Activated T-cell treated with anti-CD3 and anti-CD28 coated beads for 48 hours (primary cell): ENCODE measurements at regions not wholly inside any gene's neighbourhood (a gene's known extent, or its start where the extent isn't known, plus 50 kb on each side); places are given as distances from the start of the nearest gene placed in this dataset.

Experiments used
- DNase-seq: peaks from one replicate; pipeline ENCODE4 v3.0.0-alpha.2; 2020; ENCODE audit warnings: low read depth

- no peak for DNase-seq
These were observed 621.1 kb upstream of the FANCL start for GRCh38 chr2:58862244-58862643.

- no peak for DNase-seq
These were observed 619.5 kb upstream of the FANCL start for GRCh38 chr2:58860586-58860985.

- no peak for DNase-seq
These were observed 615.0 kb upstream of the FANCL start for GRCh38 chr2:58856100-58856499.

- no peak for DNase-seq
These were observed 612.3 kb upstream of the FANCL start for GRCh38 chr2:58853420-58853819.

- no peak for DNase-seq
These were observed 611.8 kb upstream of the FANCL start for GRCh38 chr2:58852905-58853304.

GRCh38 chr2:58852243-58852642 lies 611.1 kb upstream of the FANCL start:
- no peak for DNase-seq

GRCh38 chr2:58851598-58851997 lies 610.5 kb upstream of the FANCL start:
- no peak for DNase-seq

GRCh38 chr2:58845011-58845410 lies 603.9 kb upstream of the FANCL start:
- DNase-seq: no peak

- no peak for DNase-seq
These were observed 601.5 kb upstream of the FANCL start for GRCh38 chr2:58842501-58843155.

GRCh38 chr2:58834404-58834803 lies 593.3 kb upstream of the FANCL start:
- DNase-seq: no peak

GRCh38 chr2:58826795-58827194 lies 585.7 kb upstream of the FANCL start:
- no peak for DNase-seq

GRCh38 chr2:58812771-58813344 lies 571.7 kb upstream of the FANCL start:
- no peak for DNase-seq

- no peak for DNase-seq
These were observed 564.0 kb upstream of the FANCL start for GRCh38 chr2:58805126-58805525.

GRCh38 chr2:58803192-58803591 lies 562.1 kb upstream of the FANCL start:
- DNase-seq: no peak

- no peak for DNase-seq
These were observed 559.8 kb upstream of the FANCL start for GRCh38 chr2:58800881-58801280.

GRCh38 chr2:58798676-58799208 lies 557.6 kb upstream of the FANCL start:
- DNase-seq: no peak

- DNase-seq: no peak
These were observed 555.2 kb upstream of the FANCL start for GRCh38 chr2:58796239-58796910.

- no peak for DNase-seq
These were observed 553.8 kb upstream of the FANCL start for GRCh38 chr2:58794916-58795315.

GRCh38 chr2:58794103-58794502 lies 553.0 kb upstream of the FANCL start:
- no peak for DNase-seq

GRCh38 chr2:58788402-58788801 lies 547.3 kb upstream of the FANCL start:
- DNase-seq: no peak

- DNase-seq: no peak
These were observed 529.7 kb upstream of the FANCL start for GRCh38 chr2:58770846-58771245.

GRCh38 chr2:58769864-58770234 lies 528.7 kb upstream of the FANCL start:
- DNase-seq: no peak

GRCh38 chr2:58769111-58769863 lies 528.2 kb upstream of the FANCL start:
- DNase-seq: no peak
